GM12874 (cell line): ENCODE measurements at regions not wholly inside any gene's neighbourhood (a gene's known extent, or its start where the extent isn't known, plus 50 kb on each side); places are given as distances from the start of the nearest gene placed in this dataset.

Experiments
- CTCF ChIP-seq: IDR thresholded peaks from 2 replicates; pipeline ENCODE4 v1.5.1; 2011; ENCODE audit warnings: low read depth, mild to moderate bottlenecking, control low read depth, low read length, moderate library complexity; ENCODE audit not compliant: insufficient read depth

GRCh38 chr7:124462249-124462648 lies 303.3 kb downstream of the GPR37 start:
- no peak for TF ChIP-seq CTCF

- TF ChIP-seq CTCF: no peak
Measured at GRCh38 chr7:124460555-124460954, 305.0 kb downstream of the GPR37 start.

- TF ChIP-seq CTCF: no peak
Measured at GRCh38 chr7:124460056-124460450, 305.5 kb downstream of the GPR37 start.

- TF ChIP-seq CTCF: no peak
Measured at GRCh38 chr7:124459101-124460055, 306.2 kb downstream of the GPR37 start.

GRCh38 chr7:124457841-124458240 lies 307.8 kb downstream of the GPR37 start:
- no peak for TF ChIP-seq CTCF

GRCh38 chr7:124456286-124456685 lies 309.3 kb downstream of the GPR37 start:
- TF ChIP-seq CTCF: no peak

GRCh38 chr7:124452186-124452585 lies 313.4 kb downstream of the GPR37 start:
- TF ChIP-seq CTCF: no peak
